ENCODE measurements at regions not wholly inside any gene's neighbourhood (a gene's known extent, or its start where the extent isn't known, plus 50 kb on each side); places are given as distances from the start of the nearest gene placed in this dataset.

- H3K79me1 ChIP-seq (ENCODE audit: low read depth, low read length): peaks cover 3% of the 10 kb centered on the region; the same call in 1 of the 2 replicates
- ChIA-PET CTCF (ENCODE audit: partially characterized antibody) (interaction anchor here (0.7 to 11.0 kb wide), 3 partner anchors 8 to 697 kb away, joined by 3 to 172 read pairs (median 3); no protein-coding TSS in a partner anchor), POLR2A (ENCODE audit: partially characterized antibody) (no interaction called here)
- no peak overlapping the region for H4K8ac ChIP-seq (ENCODE audit: extremely low read depth, insufficient read depth, low read length)
- no peak overlapping the region for H3K14ac ChIP-seq (ENCODE audit: insufficient read length)
- H3K36me3 ChIP-seq (ENCODE audit: control insufficient read depth in 2 of 4, insufficient read depth in 4 of 4, low read length in 3 of 4): no peaks in the 10 kb centered on the region
- FAIRE-seq (peak; percentile 94), DNase-seq (ENCODE audit: low read depth in 1 of 2, low spot score in 2 of 2) (no peak)
- no peak overlapping the region for H3K4me3 ChIP-seq (ENCODE audit: extremely low read depth in 1 of 4, insufficient read depth in 2 of 4, low read depth in 3 of 4, low read length in 4 of 4)
- no peak overlapping the region for H2BK5ac ChIP-seq (ENCODE audit: low read depth, low read length)
- no peak overlapping the region for H3K9ac ChIP-seq (replicated peaks in 1 of 4; ENCODE audit: extremely low read depth in 1 of 4, low read depth in 3 of 4, low read length in 3 of 4)
- H2BK15ac ChIP-seq (ENCODE audit: low read length): no peak overlapping the region
- no peak for TF ChIP-seq ZNF274 (IDR thresholded peaks at IDR 0.05; ENCODE audit: borderline replicate concordance, extremely low read depth, low read length)
- peak; percentile 23 for TF ChIP-seq HDAC6 (IDR thresholded peaks at IDR 0.05; ENCODE audit: low read depth, low read length)
- no peak overlapping the region for H3K18ac ChIP-seq (ENCODE audit: extremely low read depth, low read length)
- peaks cover 9% of the 10 kb centered on the region; the same call in 1 of the 2 replicates for H3K23me2 ChIP-seq (ENCODE audit: low read depth, low read length)
- WGBS, 2 experiments (ENCODE audit: extremely low coverage in 1 of 2, insufficient coverage in 1 of 2, insufficient read length in 1 of 2, insufficient replicate concordance in 2 of 2, low coverage in 1 of 2, low lambda C conversion rate in 2 of 2, missing lambda C conversion rate in 1 of 2): 89 to 100% methylated on average over 1 to 5 of the region's 5 CpGs
- H3K4ac ChIP-seq (replicated peaks; ENCODE audit: insufficient read length, low read depth, low read length): peak overlapping the region; percentile 58
- peak overlapping the region; percentile 98 for H3K56ac ChIP-seq (replicated peaks; ENCODE audit: insufficient read length, low read depth, low read length)
- H3K23ac ChIP-seq (ENCODE audit: insufficient read length): peak overlapping the region; percentile 11
- peaks cover 0 to 7% of the 10 kb centered on the region in 2 experiments for H4K20me1 ChIP-seq (replicated peaks in 1 of 2; ENCODE audit: control insufficient read depth in 1 of 2, insufficient read depth in 2 of 2, low read length in 2 of 2)
- peak overlapping the region; percentile 59 for H4K91ac ChIP-seq (replicated peaks; ENCODE audit: insufficient read length, low read length)
- peak overlapping the region; percentile 72 for H2BK120ac ChIP-seq (replicated peaks; ENCODE audit: low read depth, low read length)
- no peaks in the 10 kb centered on the region for H3K9me3 ChIP-seq (ENCODE audit: insufficient read depth in 2 of 2, low read depth in 1 of 2, low read length in 1 of 2)
- no peak overlapping the region; the same call in 1 of the 2 replicates for H2AK5ac ChIP-seq (ENCODE audit: low read depth, low read length)
- H4K5ac ChIP-seq (ENCODE audit: insufficient read length, low read depth, low read length): no peak overlapping the region
- H2BK12ac ChIP-seq (ENCODE audit: low read depth, low read length): no peak overlapping the region
- H3K27ac ChIP-seq (ENCODE audit: low read depth, low read length): no peak overlapping the region
- no peak overlapping the region for H3K4me2 ChIP-seq (ENCODE audit: insufficient read depth in 1 of 2, low read depth in 2 of 2, low read length in 2 of 2)
- H2AFZ ChIP-seq (ENCODE audit: low read length): no peak overlapping the region
- no peaks in the 10 kb centered on the region; a peak in 1 of 4 replicates for H3K79me2 ChIP-seq (ENCODE audit: control insufficient read depth in 1 of 2, insufficient read depth in 2 of 2, low read length in 2 of 2)
- no peaks in the 10 kb centered on the region for H3K27me3 ChIP-seq (replicated peaks in 1 of 4; ENCODE audit: control insufficient read depth in 3 of 4, extremely low read depth in 1 of 4, insufficient read depth in 3 of 4, low read length in 3 of 4)
- H3K4me1 ChIP-seq (replicated peaks in 1 of 4; ENCODE audit: control insufficient read depth in 3 of 4, insufficient read depth in 4 of 4, low read length in 3 of 4): no peaks in the 10 kb centered on the region
- H2BK20ac ChIP-seq (ENCODE audit: low read length): no peak overlapping the region
Measured at GRCh38 chr18:24735624-24736231, 275.3 kb downstream of the HRH4 start.
